IMR-90 (cell line): ENCODE measurements at regions not wholly inside any gene's neighbourhood (a gene's known extent, or its start where the extent isn't known, plus 50 kb on each side); places are given as distances from the start of the nearest gene placed in this dataset.

Source experiments
- POLR2A ChIP-seq: IDR thresholded peaks from 2 replicates; pipeline ENCODE4 v1.6.1; 2012; ENCODE audit warnings: mild to moderate bottlenecking, low read depth, low read length
- RAD21 ChIP-seq: IDR thresholded peaks from 2 replicates; pipeline ENCODE4 v1.6.1; 2012; ENCODE audit warnings: low read length, improper control_type of control experiment
- SMC3 ChIP-seq: fragments of 150-350 bp; IDR thresholded peaks from 2 replicates; pipeline ENCODE4 v1.6.1; 2016; ENCODE audit warnings: low read depth, mild to moderate bottlenecking, antibody characterized with exemption, low read length, moderate library complexity
- TF ChIP-seq, protein P1 (sequence below): conservative IDR thresholded peaks from 2 replicates; pipeline ENCODE4 v1.5.1; 2012; ENCODE audit warnings: mild to moderate bottlenecking, low read depth, low read length, improper control_type of control experiment

DNA sequence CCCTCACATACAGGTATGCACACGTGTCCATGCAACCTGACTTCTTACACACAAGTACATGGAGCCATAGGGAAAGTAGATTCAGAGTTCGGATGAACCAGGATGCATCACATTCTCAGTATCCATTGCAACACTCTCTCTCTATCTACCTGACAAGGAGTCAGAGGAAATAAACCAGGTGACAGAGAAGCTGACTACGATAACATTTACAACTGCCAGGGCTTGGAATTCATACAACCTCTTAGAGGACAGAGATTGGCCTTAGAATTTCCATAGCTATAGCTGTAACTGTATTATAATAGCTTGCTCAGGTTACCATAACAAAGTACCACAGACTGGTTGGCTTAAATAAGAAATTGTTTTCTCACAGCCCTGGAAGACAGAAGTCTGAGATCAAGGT, 116.9 kb upstream of the PALMD start:
- TF ChIP-seq SMC3 (no peak), RAD21 (no peak), POLR2A (no peak)
- TF ChIP-seq, protein P1, sequence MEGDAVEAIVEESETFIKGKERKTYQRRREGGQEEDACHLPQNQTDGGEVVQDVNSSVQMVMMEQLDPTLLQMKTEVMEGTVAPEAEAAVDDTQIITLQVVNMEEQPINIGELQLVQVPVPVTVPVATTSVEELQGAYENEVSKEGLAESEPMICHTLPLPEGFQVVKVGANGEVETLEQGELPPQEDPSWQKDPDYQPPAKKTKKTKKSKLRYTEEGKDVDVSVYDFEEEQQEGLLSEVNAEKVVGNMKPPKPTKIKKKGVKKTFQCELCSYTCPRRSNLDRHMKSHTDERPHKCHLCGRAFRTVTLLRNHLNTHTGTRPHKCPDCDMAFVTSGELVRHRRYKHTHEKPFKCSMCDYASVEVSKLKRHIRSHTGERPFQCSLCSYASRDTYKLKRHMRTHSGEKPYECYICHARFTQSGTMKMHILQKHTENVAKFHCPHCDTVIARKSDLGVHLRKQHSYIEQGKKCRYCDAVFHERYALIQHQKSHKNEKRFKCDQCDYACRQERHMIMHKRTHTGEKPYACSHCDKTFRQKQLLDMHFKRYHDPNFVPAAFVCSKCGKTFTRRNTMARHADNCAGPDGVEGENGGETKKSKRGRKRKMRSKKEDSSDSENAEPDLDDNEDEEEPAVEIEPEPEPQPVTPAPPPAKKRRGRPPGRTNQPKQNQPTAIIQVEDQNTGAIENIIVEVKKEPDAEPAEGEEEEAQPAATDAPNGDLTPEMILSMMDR, result no peak
